Activated CD4-positive, alpha-beta memory T cell treated with anti-CD3 and anti-CD28 coated beads for 36 hours (primary cell): ENCODE measurements at regions not wholly inside any gene's neighbourhood (a gene's known extent, or its start where the extent isn't known, plus 50 kb on each side); places are given as distances from the start of the nearest gene placed in this dataset.

ENCODE experiments used
- CTCF ChIA-PET: fragments of 350-600 bp; sonication (Branson Sonifier 250); formaldehyde crosslinking; loops from one replicate; lab custom pipeline; 2021; ENCODE audit warnings: antibody characterized with exemption, inconsistent platforms; lab: Charles Lee
- POLR2A ChIA-PET: fragments of 350-600 bp; sonication (Branson Sonifier 250); formaldehyde crosslinking; loops from one replicate; lab custom pipeline; 2021; ENCODE audit warnings: antibody characterized with exemption; lab: Charles Lee
- DNase-seq: peaks from one replicate; pipeline ENCODE4 v3.0.0-alpha.2; 2020
- H3K27ac Mint-ChIP-seq: one replicate; pipeline ENCODE4 v1.8.0; 2021; ENCODE audit warnings: mixed read lengths
- H3K27me3 Mint-ChIP-seq: one replicate; pipeline ENCODE4 v1.8.0; 2021; ENCODE audit warnings: mixed read lengths
- H3K36me3 Mint-ChIP-seq: one replicate; pipeline ENCODE4 v1.8.0; 2021; ENCODE audit warnings: mixed read lengths
- H3K4me1 Mint-ChIP-seq: one replicate; pipeline ENCODE4 v1.8.0; 2021; ENCODE audit warnings: low read depth, mixed read lengths
- H3K4me3 Mint-ChIP-seq: one replicate; pipeline ENCODE4 v1.8.0; 2021; ENCODE audit warnings: mild to moderate bottlenecking, mixed read lengths
- H3K9me3 Mint-ChIP-seq: one replicate; pipeline ENCODE4 v1.8.0; 2021; ENCODE audit warnings: mixed read lengths
- intact Hi-C: fragments of 100-400 bp; cut with micrococcal nuclease; formaldehyde crosslinking; loops from one replicate; pipeline ENCODE4 v1.15.1; 2023

DNA sequence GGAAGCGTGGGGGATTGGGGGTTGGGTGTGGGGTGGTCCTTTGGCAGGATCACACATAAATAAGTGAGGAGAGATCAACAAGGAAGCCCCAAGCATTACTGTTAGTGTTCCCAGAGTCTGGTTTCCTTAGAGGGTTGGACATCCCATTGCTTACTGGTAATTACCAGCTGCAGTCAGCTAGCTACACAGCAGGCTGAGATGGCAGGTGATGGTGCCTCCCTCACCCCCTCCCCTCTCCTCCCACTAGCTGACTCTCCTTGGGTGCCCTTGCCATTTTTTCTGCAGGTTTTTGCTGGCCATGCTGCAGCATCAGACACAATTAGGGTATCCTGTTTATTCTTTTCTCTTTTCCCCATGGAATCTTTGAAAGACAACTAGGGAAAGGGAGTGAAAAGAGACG lies 107.5 kb upstream of the TLR4 start:
- Mint-ChIP-seq H3K27ac (no peak overlapping the region), H3K9me3 (peaks cover 7% of the 10 kb centered on the region), H3K4me3 (no peak overlapping the region), H3K36me3 (no peaks in the 10 kb centered on the region), H3K27me3 (peaks cover 1% of the 10 kb centered on the region), H3K4me1 (no peaks in the 10 kb centered on the region)
- CTCF ChIA-PET: no interaction called here
- POLR2A ChIA-PET: no interaction called here
- intact Hi-C loops: no loop called here
- DNase-seq: no peak

GRCh38 chr9:117595650-117596049 lies 108.6 kb upstream of the TLR4 start:
- H3K36me3 Mint-ChIP-seq: no peaks in the 10 kb centered on the region
- H3K4me1 Mint-ChIP-seq: no peaks in the 10 kb centered on the region
- POLR2A ChIA-PET: no interaction called here
- H3K27me3 Mint-ChIP-seq: no peaks in the 10 kb centered on the region
- intact Hi-C loops: no loop called here
- H3K4me3 Mint-ChIP-seq: no peak overlapping the region
- H3K27ac Mint-ChIP-seq: no peak overlapping the region
- DNase-seq: no peak
- peaks cover 2% of the 10 kb centered on the region for H3K9me3 Mint-ChIP-seq
- CTCF ChIA-PET: no interaction called here

- no peak for DNase-seq
- Mint-ChIP-seq H3K9me3 (no peaks in the 10 kb centered on the region), H3K27me3 (no peaks in the 10 kb centered on the region), H3K36me3 (no peaks in the 10 kb centered on the region), H3K27ac (no peak overlapping the region), H3K4me1 (no peaks in the 10 kb centered on the region), H3K4me3 (no peak overlapping the region)
- intact Hi-C loops: no loop called here
- CTCF ChIA-PET: no interaction called here
- POLR2A ChIA-PET: no interaction called here
These were observed 116.9 kb upstream of the TLR4 start for GRCh38 chr9:117587263-117587662.

- H3K27me3 Mint-ChIP-seq: no peaks in the 10 kb centered on the region
- CTCF ChIA-PET: no interaction called here
- no peaks in the 10 kb centered on the region for H3K4me1 Mint-ChIP-seq
- POLR2A ChIA-PET: no interaction called here
- H3K27ac Mint-ChIP-seq: no peak overlapping the region
- intact Hi-C loops: no loop called here
- no peak for DNase-seq
- no peaks in the 10 kb centered on the region for H3K9me3 Mint-ChIP-seq
- H3K4me3 Mint-ChIP-seq: no peak overlapping the region
- H3K36me3 Mint-ChIP-seq: no peaks in the 10 kb centered on the region
These were observed 130.1 kb upstream of the TLR4 start for GRCh38 chr9:117574099-117574498.

DNA sequence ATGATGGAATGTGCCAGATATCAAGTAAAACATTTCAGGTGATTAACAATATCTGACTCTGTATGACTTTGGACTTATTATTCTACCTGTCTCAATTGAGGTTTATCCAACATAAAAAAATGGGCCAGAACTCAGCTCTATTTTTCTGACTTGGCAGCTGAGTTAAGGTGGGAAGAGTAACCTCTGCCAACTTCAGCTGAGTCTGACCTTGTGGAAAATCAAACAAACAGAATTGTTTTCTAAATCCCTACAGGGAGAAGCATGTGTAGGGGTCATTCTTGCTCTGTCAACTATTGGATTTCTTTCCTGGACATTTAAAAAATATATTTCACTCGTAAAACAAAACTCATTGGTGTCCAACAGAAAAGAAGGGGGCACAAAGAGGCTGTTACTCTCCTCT lies 139.4 kb upstream of the TLR4 start:
- Mint-ChIP-seq H3K9me3 (peaks cover 2% of the 10 kb centered on the region), H3K4me3 (no peak overlapping the region), H3K27me3 (no peaks in the 10 kb centered on the region), H3K36me3 (no peaks in the 10 kb centered on the region), H3K4me1 (no peaks in the 10 kb centered on the region), H3K27ac (no peak overlapping the region)
- intact Hi-C loops: no loop called here
- ChIA-PET POLR2A (no interaction called here), CTCF (interaction anchor here (0.6 kb wide), 1 partner anchor 25 kb away, joined by 6 read pairs; no protein-coding TSS in a partner anchor)
- DNase-seq: no peak

GRCh38 chr9:117561761-117562160 lies 142.4 kb upstream of the TLR4 start:
- intact Hi-C loops: no loop called here
- DNase-seq: no peak
- no peak overlapping the region for H3K4me3 Mint-ChIP-seq
- H3K27me3 Mint-ChIP-seq: no peaks in the 10 kb centered on the region
- H3K4me1 Mint-ChIP-seq: no peaks in the 10 kb centered on the region
- ChIA-PET CTCF (no interaction called here), POLR2A (no interaction called here)
- peaks cover 2% of the 10 kb centered on the region for H3K9me3 Mint-ChIP-seq
- H3K27ac Mint-ChIP-seq: no peak overlapping the region
- no peaks in the 10 kb centered on the region for H3K36me3 Mint-ChIP-seq

DNA sequence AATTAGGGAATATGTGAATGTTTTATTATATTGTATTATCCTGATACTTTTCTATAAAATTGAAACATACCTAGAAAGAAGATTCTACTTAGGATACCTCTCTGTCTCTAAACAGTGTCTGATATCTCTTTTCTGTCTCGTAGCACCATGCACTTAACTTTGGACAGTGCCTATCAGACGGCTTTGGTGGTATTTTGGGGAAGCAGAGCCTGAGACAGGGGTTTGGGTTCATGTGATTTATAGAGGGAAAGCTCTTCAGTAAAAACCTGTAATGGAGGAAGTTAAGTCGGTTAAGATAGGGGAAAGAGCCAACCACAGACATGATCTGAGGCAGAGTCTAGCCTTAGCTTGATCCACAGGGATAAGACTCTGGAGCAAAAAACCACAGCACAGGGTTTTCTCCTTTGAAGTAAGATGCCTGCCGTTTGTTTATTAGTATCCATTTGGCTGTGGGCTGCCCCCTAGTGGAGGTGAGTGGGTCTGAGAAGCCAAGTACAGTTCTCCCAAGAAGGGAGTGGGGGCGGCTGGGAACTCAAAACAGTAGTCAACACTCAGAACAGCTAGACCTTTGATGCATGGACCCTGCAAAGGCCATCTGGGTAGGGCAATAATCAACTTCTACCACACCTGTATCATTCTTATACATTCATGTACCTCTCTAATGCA lies 141.2 kb upstream of the ASTN2 start:
- no peaks in the 10 kb centered on the region for H3K27me3 Mint-ChIP-seq
- POLR2A ChIA-PET: interaction anchor here (0.5 kb wide), 1 partner anchor 1060 kb away, joined by 3 read pairs; no protein-coding TSS in a partner anchor
- no peaks in the 10 kb centered on the region for H3K4me1 Mint-ChIP-seq
- no peak overlapping the region for H3K27ac Mint-ChIP-seq
- peaks cover 2% of the 10 kb centered on the region for H3K9me3 Mint-ChIP-seq
- no peak overlapping the region for H3K4me3 Mint-ChIP-seq
- peak; percentile 52 for DNase-seq
- H3K36me3 Mint-ChIP-seq: no peaks in the 10 kb centered on the region
- CTCF ChIA-PET: interaction anchor here (1.0 kb wide), 1 partner anchor 1710 kb away, joined by 3 read pairs; no protein-coding TSS in a partner anchor
- intact Hi-C loops: loop anchor here (5.0 kb wide), 1 partner anchor 69 kb away; no protein-coding TSS in a partner anchor

GRCh38 chr9:117552811-117553210 lies 138.0 kb upstream of the ASTN2 start:
- intact Hi-C loops: no loop called here
- Mint-ChIP-seq H3K4me1 (no peaks in the 10 kb centered on the region), H3K27ac (no peak overlapping the region), H3K4me3 (no peak overlapping the region), H3K36me3 (no peaks in the 10 kb centered on the region), H3K27me3 (no peaks in the 10 kb centered on the region), H3K9me3 (no peaks in the 10 kb centered on the region)
- no peak for DNase-seq
- CTCF ChIA-PET: no interaction called here
- POLR2A ChIA-PET: no interaction called here

GRCh38 chr9:117551171-117551570 lies 136.3 kb upstream of the ASTN2 start:
- H3K9me3 Mint-ChIP-seq: no peaks in the 10 kb centered on the region
- H3K4me3 Mint-ChIP-seq: no peak overlapping the region
- H3K27ac Mint-ChIP-seq: no peak overlapping the region
- no peaks in the 10 kb centered on the region for H3K36me3 Mint-ChIP-seq
- no peaks in the 10 kb centered on the region for H3K27me3 Mint-ChIP-seq
- ChIA-PET POLR2A (no interaction called here), CTCF (no interaction called here)
- intact Hi-C loops: no loop called here
- DNase-seq: no peak
- H3K4me1 Mint-ChIP-seq: peaks cover 2% of the 10 kb centered on the region

DNA sequence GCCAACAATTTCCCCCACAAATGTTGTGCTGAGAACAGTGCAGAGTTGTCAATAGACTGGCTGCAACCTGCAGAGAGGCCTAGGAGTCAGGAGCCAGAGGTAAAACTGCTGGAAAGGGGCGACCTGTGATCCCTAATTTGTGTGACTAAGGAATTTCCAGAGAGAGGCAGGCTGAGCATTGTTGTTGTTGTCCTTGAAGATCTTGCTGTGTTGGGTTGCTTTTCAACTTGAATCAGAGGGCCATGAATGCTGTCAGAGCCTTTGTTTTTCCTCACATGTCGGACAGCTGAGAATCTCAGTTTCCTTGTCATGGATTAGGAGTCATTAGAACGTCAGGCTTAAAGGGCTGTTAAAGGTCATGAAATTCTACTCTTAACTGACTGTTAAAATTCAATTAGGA lies 134.6 kb upstream of the ASTN2 start:
- DNase-seq: no peak
- Mint-ChIP-seq H3K27ac (no peak overlapping the region), H3K9me3 (no peaks in the 10 kb centered on the region), H3K4me3 (no peak overlapping the region), H3K4me1 (peaks cover 2% of the 10 kb centered on the region), H3K36me3 (no peaks in the 10 kb centered on the region), H3K27me3 (no peaks in the 10 kb centered on the region)
- CTCF ChIA-PET: no interaction called here
- intact Hi-C loops: no loop called here
- POLR2A ChIA-PET: no interaction called here

GRCh38 chr9:117548556-117548955 lies 133.7 kb upstream of the ASTN2 start:
- DNase-seq: no peak
- no peaks in the 10 kb centered on the region for H3K27me3 Mint-ChIP-seq
- CTCF ChIA-PET: no interaction called here
- POLR2A ChIA-PET: no interaction called here
- H3K4me3 Mint-ChIP-seq: no peak overlapping the region
- peaks cover 2% of the 10 kb centered on the region for H3K4me1 Mint-ChIP-seq
- H3K27ac Mint-ChIP-seq: no peak overlapping the region
- intact Hi-C loops: no loop called here
- H3K36me3 Mint-ChIP-seq: no peaks in the 10 kb centered on the region
- no peaks in the 10 kb centered on the region for H3K9me3 Mint-ChIP-seq

- Mint-ChIP-seq H3K9me3 (no peaks in the 10 kb centered on the region), H3K4me1 (peaks cover 2% of the 10 kb centered on the region), H3K4me3 (no peak overlapping the region), H3K36me3 (no peaks in the 10 kb centered on the region), H3K27ac (no peak overlapping the region), H3K27me3 (no peaks in the 10 kb centered on the region)
- intact Hi-C loops: no loop called here
- ChIA-PET POLR2A (no interaction called here), CTCF (no interaction called here)
- no peak for DNase-seq
These were observed 133.0 kb upstream of the ASTN2 start for GRCh38 chr9:117547904-117548303.

- H3K9me3 Mint-ChIP-seq: no peaks in the 10 kb centered on the region
- no peak overlapping the region for H3K4me3 Mint-ChIP-seq
- DNase-seq: peak; percentile 15
- H3K27ac Mint-ChIP-seq: no peak overlapping the region
- intact Hi-C loops: no loop called here
- ChIA-PET POLR2A (no interaction called here), CTCF (no interaction called here)
- peaks cover 2% of the 10 kb centered on the region for H3K4me1 Mint-ChIP-seq
- H3K27me3 Mint-ChIP-seq: no peaks in the 10 kb centered on the region
- H3K36me3 Mint-ChIP-seq: no peaks in the 10 kb centered on the region
These were observed 132.2 kb upstream of the ASTN2 start for GRCh38 chr9:117546894-117547678.
